Nephron progenitor cell (in vitro differentiated cells): ENCODE measurements at regions not wholly inside any gene's neighbourhood (a gene's known extent, or its start where the extent isn't known, plus 50 kb on each side); places are given as distances from the start of the nearest gene placed in this dataset.

Source experiments
- DNase-seq: peaks from one replicate; pipeline ENCODE4 v3.0.0; 2021
- H3K27ac Mint-ChIP-seq: 2 replicates; pipeline ENCODE4 v1.8.0; 2021; ENCODE audit warnings: mild to moderate bottlenecking, moderate library complexity, mixed read lengths
- H3K27me3 Mint-ChIP-seq: 2 replicates; pipeline ENCODE4 v1.8.0; 2021; ENCODE audit warnings: mild to moderate bottlenecking, low read depth, mixed read lengths; ENCODE audit not compliant: poor library complexity
- H3K36me3 Mint-ChIP-seq: 2 replicates; pipeline ENCODE4 v1.8.0; 2021; ENCODE audit warnings: low read depth, mixed read lengths
- H3K4me1 Mint-ChIP-seq: 2 replicates; pipeline ENCODE4 v1.8.0; 2021; ENCODE audit warnings: mixed read lengths
- H3K4me3 Mint-ChIP-seq: 2 replicates; pipeline ENCODE4 v1.8.0; 2021; ENCODE audit warnings: mild to moderate bottlenecking, moderate library complexity, mixed read lengths
- H3K9me3 Mint-ChIP-seq: 2 replicates; pipeline ENCODE4 v1.8.0; 2021; ENCODE audit warnings: mild to moderate bottlenecking, moderate library complexity, mixed read lengths
- CTCF ChIP-seq: fragments of 200-600 bp; sonication (generic); IDR thresholded peaks from 2 replicates; pipeline ENCODE4 v1.5.0; 2021; ENCODE audit warnings: antibody characterized with exemption

DNA sequence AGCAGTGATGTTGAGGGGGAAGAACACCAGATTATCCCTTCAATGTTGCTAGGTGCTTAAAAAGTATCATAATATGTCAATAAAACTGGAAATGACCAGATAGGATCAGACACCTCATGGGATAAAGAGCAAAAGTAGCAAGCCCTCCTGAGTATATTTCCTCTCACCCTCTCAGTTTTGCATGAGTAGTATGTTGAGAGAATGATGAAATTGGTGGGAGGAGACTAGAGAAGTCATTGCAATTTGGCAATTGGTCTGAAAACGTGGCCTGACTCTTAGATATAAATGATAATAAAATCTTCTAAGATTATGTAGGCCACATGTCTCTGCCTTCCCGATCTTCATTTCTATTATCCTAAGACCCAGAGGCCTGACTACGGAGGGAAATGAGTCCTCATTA lies 151.2 kb upstream of the ARRDC3 start:
- DNase-seq: no peak
- Mint-ChIP-seq H3K4me3 (no peak overlapping the region), H3K27ac (no peak overlapping the region), H3K4me1 (no peaks in the 10 kb centered on the region), H3K27me3 (peaks cover 4% of the 10 kb centered on the region), H3K36me3 (peaks cover 1% of the 10 kb centered on the region), H3K9me3 (no peaks in the 10 kb centered on the region)
- no peak for TF ChIP-seq CTCF

DNA sequence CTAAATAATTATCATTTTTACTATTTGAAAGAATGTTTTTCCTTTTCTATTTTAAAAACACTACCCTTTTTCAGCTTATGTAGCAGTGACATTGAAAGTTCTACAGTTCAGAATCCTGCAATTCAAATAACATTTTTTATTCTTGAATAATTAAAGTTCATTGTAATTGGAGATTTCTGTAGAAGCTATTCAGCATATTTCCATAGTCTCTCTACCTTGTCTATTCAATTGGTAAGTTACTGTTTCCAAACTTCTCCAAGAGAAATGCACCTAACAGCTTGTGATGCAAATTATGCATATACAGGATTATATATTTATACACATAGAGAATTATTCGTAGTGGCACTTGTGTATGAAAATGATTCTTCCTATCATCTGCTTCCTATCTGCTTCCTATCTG lies 149.7 kb upstream of the ARRDC3 start:
- Mint-ChIP-seq H3K27me3 (peaks cover 4% of the 10 kb centered on the region), H3K4me3 (no peak overlapping the region), H3K9me3 (no peaks in the 10 kb centered on the region), H3K36me3 (peaks cover 4% of the 10 kb centered on the region), H3K27ac (peak overlapping the region; percentile 46), H3K4me1 (no peaks in the 10 kb centered on the region)
- DNase-seq: no peak
- no peak for TF ChIP-seq CTCF

DNA sequence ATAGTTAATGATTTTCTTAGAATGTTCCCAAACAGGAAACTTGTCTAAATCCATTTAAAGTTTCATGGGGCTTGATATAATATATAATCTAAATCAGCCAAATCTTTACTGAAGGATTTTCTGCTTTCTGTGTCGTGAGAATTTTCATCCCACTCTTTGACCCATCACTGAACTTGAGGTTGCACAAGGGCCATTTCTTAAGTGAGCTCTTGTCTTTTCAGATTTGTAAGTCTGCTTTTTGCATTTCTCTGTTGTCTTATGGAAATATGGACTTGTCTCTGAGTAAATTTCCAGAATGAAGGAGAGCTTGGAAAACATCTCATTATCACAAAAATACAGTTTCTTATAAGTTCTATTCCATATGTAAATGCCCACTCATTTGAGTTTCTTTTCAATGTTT lies 149.2 kb upstream of the ARRDC3 start:
- no peak overlapping the region for H3K27ac Mint-ChIP-seq
- H3K4me1 Mint-ChIP-seq: no peaks in the 10 kb centered on the region
- no peak for DNase-seq
- H3K9me3 Mint-ChIP-seq: no peaks in the 10 kb centered on the region
- H3K27me3 Mint-ChIP-seq: peaks cover 4% of the 10 kb centered on the region
- peaks cover 4% of the 10 kb centered on the region for H3K36me3 Mint-ChIP-seq
- TF ChIP-seq CTCF: no peak
- H3K4me3 Mint-ChIP-seq: no peak overlapping the region

DNA sequence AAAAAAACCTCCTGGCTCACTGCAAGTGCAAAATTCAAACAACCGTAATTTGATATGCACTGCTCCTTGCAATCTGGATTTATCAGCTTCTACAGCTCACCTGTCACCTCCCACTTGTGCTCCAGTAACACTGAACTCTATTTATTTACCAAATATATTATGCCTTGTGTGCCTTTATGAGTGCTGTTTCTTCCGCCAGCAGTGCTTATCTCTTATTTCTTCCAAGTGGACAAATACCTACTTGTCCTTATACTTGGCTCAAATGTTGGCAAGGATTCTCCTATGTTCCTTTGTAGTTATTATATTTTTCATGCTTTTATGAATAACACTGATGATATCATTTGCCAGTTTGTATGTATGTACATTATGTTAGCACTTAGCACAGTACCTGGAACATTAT lies 145.7 kb upstream of the ARRDC3 start:
- Mint-ChIP-seq H3K4me1 (no peaks in the 10 kb centered on the region), H3K27ac (no peak overlapping the region), H3K4me3 (no peak overlapping the region), H3K36me3 (peaks cover 4% of the 10 kb centered on the region), H3K27me3 (peaks cover 4% of the 10 kb centered on the region), H3K9me3 (no peaks in the 10 kb centered on the region)
- TF ChIP-seq CTCF: no peak
- no peak for DNase-seq

DNA sequence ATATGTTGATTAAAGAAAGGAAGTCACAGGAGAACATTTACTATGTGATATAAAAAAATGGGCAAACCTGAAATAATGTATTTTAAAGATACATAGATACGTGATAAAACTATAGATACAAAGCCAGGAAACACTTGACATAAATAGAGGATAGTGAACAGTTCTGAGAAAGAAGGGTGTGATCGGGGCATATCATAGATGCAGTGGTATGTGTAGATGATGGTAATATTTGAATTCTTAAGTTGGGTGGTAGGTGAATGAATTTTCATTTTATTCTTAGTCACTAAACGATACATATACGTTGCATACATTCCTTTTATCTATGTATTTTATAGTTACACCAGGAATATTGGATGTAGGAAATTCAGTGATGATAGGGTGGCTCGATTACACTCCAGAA lies 138.7 kb upstream of the ARRDC3 start:
- Mint-ChIP-seq H3K4me3 (no peak overlapping the region), H3K27ac (no peak overlapping the region), H3K36me3 (no peaks in the 10 kb centered on the region), H3K9me3 (no peaks in the 10 kb centered on the region), H3K4me1 (no peaks in the 10 kb centered on the region), H3K27me3 (no peaks in the 10 kb centered on the region)
- no peak for TF ChIP-seq CTCF
- no peak for DNase-seq

DNA sequence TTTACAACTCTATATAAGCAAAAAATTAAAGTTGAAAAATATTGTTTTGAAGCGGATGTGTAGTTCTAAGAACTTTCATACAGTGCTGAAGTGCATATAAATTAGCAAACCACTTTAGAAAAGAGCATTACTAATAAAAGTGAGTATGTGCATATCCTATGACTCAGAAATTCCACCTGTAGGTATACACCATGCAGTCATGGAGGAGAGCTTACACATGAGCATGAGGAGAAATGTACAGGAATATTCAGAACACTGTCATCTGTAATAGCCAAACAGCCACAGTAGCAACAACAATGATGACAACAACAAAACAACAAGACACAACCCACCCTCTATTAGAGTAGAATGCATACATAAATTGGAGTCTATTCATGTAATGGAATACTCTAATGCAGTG lies 138.2 kb upstream of the ARRDC3 start:
- H3K4me3 Mint-ChIP-seq: no peak overlapping the region
- DNase-seq: no peak
- TF ChIP-seq CTCF: no peak
- no peaks in the 10 kb centered on the region for H3K4me1 Mint-ChIP-seq
- H3K36me3 Mint-ChIP-seq: no peaks in the 10 kb centered on the region
- H3K9me3 Mint-ChIP-seq: no peaks in the 10 kb centered on the region
- no peak overlapping the region for H3K27ac Mint-ChIP-seq
- no peaks in the 10 kb centered on the region for H3K27me3 Mint-ChIP-seq
